DOHH2 (cell line): ENCODE measurements at regions not wholly inside any gene's neighbourhood (a gene's known extent, or its start where the extent isn't known, plus 50 kb on each side); places are given as distances from the start of the nearest gene placed in this dataset.

ENCODE experiments used
- EZH2phosphoT487 ChIP-seq: fragments of 200-600 bp; sonication (generic); IDR thresholded peaks from 2 replicates; pipeline ENCODE4 v1.6.1; 2017; ENCODE audit warnings: borderline replicate concordance, mild to moderate bottlenecking, antibody characterized with exemption, low read length, moderate library complexity, mixed read lengths
- TF ChIP-seq, protein P1 (sequence below): fragments of 200-600 bp; sonication (generic); IDR thresholded peaks from one replicate; pipeline ENCODE4 v1.5.1; 2014; ENCODE audit warnings: antibody characterized with exemption, mild to moderate bottlenecking, low read depth, low read length; ENCODE audit not compliant: poor library complexity, severe bottlenecking

DNA sequence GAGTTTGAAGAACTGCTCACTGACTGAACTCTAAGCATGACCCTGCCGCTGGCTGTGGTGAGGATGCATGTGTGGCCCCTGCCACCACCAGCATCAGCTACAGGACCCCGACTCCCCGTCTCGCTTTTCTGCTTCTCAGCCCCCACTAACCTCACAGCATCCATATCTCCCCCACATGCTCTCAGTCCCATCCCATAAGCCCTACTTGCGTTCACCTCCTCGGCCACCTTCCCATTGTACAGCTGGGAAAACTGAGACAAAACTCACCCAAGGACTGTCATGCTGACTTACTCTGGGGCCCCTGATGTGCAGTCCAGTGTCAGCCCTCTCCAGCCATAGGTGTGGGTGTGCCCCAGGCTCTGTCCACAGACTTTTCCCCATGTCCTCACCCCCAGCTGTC, 104.2 kb upstream of the SH3BP4 start:
- no peak for TF ChIP-seq EZH2phosphoT487
- TF ChIP-seq, protein P1, sequence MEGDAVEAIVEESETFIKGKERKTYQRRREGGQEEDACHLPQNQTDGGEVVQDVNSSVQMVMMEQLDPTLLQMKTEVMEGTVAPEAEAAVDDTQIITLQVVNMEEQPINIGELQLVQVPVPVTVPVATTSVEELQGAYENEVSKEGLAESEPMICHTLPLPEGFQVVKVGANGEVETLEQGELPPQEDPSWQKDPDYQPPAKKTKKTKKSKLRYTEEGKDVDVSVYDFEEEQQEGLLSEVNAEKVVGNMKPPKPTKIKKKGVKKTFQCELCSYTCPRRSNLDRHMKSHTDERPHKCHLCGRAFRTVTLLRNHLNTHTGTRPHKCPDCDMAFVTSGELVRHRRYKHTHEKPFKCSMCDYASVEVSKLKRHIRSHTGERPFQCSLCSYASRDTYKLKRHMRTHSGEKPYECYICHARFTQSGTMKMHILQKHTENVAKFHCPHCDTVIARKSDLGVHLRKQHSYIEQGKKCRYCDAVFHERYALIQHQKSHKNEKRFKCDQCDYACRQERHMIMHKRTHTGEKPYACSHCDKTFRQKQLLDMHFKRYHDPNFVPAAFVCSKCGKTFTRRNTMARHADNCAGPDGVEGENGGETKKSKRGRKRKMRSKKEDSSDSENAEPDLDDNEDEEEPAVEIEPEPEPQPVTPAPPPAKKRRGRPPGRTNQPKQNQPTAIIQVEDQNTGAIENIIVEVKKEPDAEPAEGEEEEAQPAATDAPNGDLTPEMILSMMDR, result no peak
